ENCODE measurements at regions not wholly inside any gene's neighbourhood (a gene's known extent, or its start where the extent isn't known, plus 50 kb on each side); places are given as distances from the start of the nearest gene placed in this dataset.

DNA sequence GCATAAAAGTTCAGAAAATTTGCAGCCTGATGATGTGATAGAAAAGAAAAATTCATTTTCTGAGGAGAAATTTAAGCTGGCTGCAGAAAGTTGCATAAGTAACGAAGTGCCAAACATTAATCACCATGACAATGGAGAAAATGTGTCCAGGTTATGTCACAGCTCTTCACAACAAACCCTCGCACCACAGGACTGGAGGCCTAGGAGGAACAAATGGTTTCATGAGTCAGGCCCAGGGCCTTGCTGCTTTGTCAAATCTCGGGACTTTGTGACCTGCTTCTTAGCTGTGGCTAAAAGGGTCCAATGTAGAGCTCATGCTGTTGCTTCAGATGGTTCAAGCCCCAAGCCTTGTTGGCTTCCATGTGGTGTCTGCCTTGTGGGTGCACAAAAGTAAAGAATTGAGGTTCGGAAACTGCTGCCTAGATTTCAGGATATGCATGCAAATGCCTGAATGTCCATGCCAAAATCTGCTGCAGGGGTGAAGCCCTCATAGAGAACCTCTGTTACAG, 527.4 kb downstream of the SH3BGRL start:
- TF ChIP-seq CTCF (IDR thresholded peaks at IDR 0.05; ENCODE audit: unreplicated experiment) = no peak
- H3K27ac Mint-ChIP-seq (ENCODE audit: low read depth, unreplicated experiment) = no peak overlapping the region
- ChIA-PET CTCF (interaction anchor here (0.6 to 0.8 kb wide), 2 partner anchors 21 to 208 kb away, joined by 3 to 4 read pairs; no protein-coding TSS in a partner anchor), POLR2A (no interaction called here)
- H3K27me3 Mint-ChIP-seq (ENCODE audit: insufficient read depth, unreplicated experiment) = no peaks in the 10 kb centered on the region
- peak; percentile 5 for DNase-seq (ENCODE audit: unreplicated experiment)
- intact Hi-C loops (cut with micrococcal nuclease) = no loop called here
- peaks cover 39% of the 10 kb centered on the region for H3K9me3 Mint-ChIP-seq (ENCODE audit: unreplicated experiment)
- BruUV-seq (replicated peaks) = no TSS peak
- no peak overlapping the region for H3K4me3 Mint-ChIP-seq (ENCODE audit: unreplicated experiment)
- H3K4me1 Mint-ChIP-seq (ENCODE audit: insufficient read depth, unreplicated experiment) = no peaks in the 10 kb centered on the region
- no peaks in the 10 kb centered on the region for H3K36me3 Mint-ChIP-seq (ENCODE audit: insufficient read depth, unreplicated experiment)

- TF ChIP-seq CTCF (IDR thresholded peaks at IDR 0.05; ENCODE audit: unreplicated experiment) = no peak
- Mint-ChIP-seq H3K9me3 (ENCODE audit: unreplicated experiment) (peaks cover 10% of the 10 kb centered on the region), H3K27me3 (ENCODE audit: insufficient read depth, unreplicated experiment) (no peaks in the 10 kb centered on the region), H3K36me3 (ENCODE audit: insufficient read depth, unreplicated experiment) (no peaks in the 10 kb centered on the region), H3K27ac (ENCODE audit: low read depth, unreplicated experiment) (no peak overlapping the region), H3K4me3 (ENCODE audit: unreplicated experiment) (no peak overlapping the region), H3K4me1 (ENCODE audit: insufficient read depth, unreplicated experiment) (no peaks in the 10 kb centered on the region)
- intact Hi-C loops (cut with micrococcal nuclease) = no loop called here
- POLR2A ChIA-PET = no interaction called here
- BruUV-seq (replicated peaks) = no TSS peak
- DNase-seq (ENCODE audit: unreplicated experiment) = peak; percentile 36
- CTCF ChIA-PET = interaction anchor here (1.2 kb wide), 1 partner anchor 60 kb away, joined by 4 read pairs; no protein-coding TSS in a partner anchor
Observed at GRCh38 chrX:81779701-81780100, 577.8 kb downstream of the SH3BGRL start.

GRCh38 chrX:81791086-81791485, 589.2 kb downstream of the SH3BGRL start:
- intact Hi-C loops (cut with micrococcal nuclease) = no loop called here
- TF ChIP-seq CTCF (IDR thresholded peaks at IDR 0.05; ENCODE audit: unreplicated experiment) = no peak
- ChIA-PET POLR2A (no interaction called here), CTCF (interaction anchor here (0.7 kb wide), 1 partner anchor 160 kb away, joined by 4 read pairs; no protein-coding TSS in a partner anchor)
- Mint-ChIP-seq H3K27me3 (ENCODE audit: insufficient read depth, unreplicated experiment) (no peaks in the 10 kb centered on the region), H3K9me3 (ENCODE audit: unreplicated experiment) (peaks cover 25% of the 10 kb centered on the region), H3K4me1 (ENCODE audit: insufficient read depth, unreplicated experiment) (no peaks in the 10 kb centered on the region), H3K4me3 (ENCODE audit: unreplicated experiment) (no peak overlapping the region), H3K27ac (ENCODE audit: low read depth, unreplicated experiment) (peak overlapping the region; percentile 65), H3K36me3 (ENCODE audit: insufficient read depth, unreplicated experiment) (no peaks in the 10 kb centered on the region)
- DNase-seq (ENCODE audit: unreplicated experiment) = peak; percentile 67
- BruUV-seq (replicated peaks) = no TSS peak
